ENCODE measurements at regions not wholly inside any gene's neighbourhood (a gene's known extent, or its start where the extent isn't known, plus 50 kb on each side); places are given as distances from the start of the nearest gene placed in this dataset.

- ATAC-seq (ENCODE audit: low FRiP score in 2 of 2) (no peak), DNase-seq (no peak)
- 94 to 95% methylated on average over 5 of the region's 5 CpGs for WGBS, 2 donors
- Histone ChIP-seq H3K4me3 (no peak overlapping the region), H3K27me3 (no peaks in the 10 kb centered on the region), H3K9me3 (no peaks in the 10 kb centered on the region), H3K27ac (no peak overlapping the region), H3K36me3 (no peaks in the 10 kb centered on the region), H3K4me1 (no peaks in the 10 kb centered on the region)
- TF ChIP-seq EP300 (IDR thresholded peaks at IDR 0.05) (no peak), POLR2A (IDR thresholded peaks at IDR 0.05) (no peak), CTCF (IDR thresholded peaks at IDR 0.05) (no peak), POLR2AphosphoS5 (IDR thresholded peaks at IDR 0.05) (no peak)
Measured at GRCh38 chr12:39188689-39189088, 254.2 kb downstream of the KIF21A start.

- no peak for ATAC-seq (ENCODE audit: low FRiP score in 2 of 2)
- H3K4me1 ChIP-seq: no peaks in the 10 kb centered on the region
- DNase-seq: peak in 1 of 2 donors; percentile 61
- 92 to 95% methylated on average over 11 of the region's 11 CpGs for WGBS, 2 donors
- H3K27ac ChIP-seq: no peak overlapping the region
- H3K4me3 ChIP-seq: no peak overlapping the region
- H3K9me3 ChIP-seq: no peaks in the 10 kb centered on the region
- no peaks in the 10 kb centered on the region for H3K27me3 ChIP-seq
- TF ChIP-seq POLR2A (IDR thresholded peaks at IDR 0.05) (no peak), EP300 (IDR thresholded peaks at IDR 0.05) (no peak)
- H3K36me3 ChIP-seq: no peaks in the 10 kb centered on the region
Measured at GRCh38 chr12:39186744-39187143, 256.2 kb downstream of the KIF21A start.

GRCh38 chr12:39178837-39179236, 264.1 kb downstream of the KIF21A start:
- no peaks in the 10 kb centered on the region for H3K9me3 ChIP-seq
- ATAC-seq (ENCODE audit: low FRiP score in 2 of 2): no peak
- no peaks in the 10 kb centered on the region for H3K4me1 ChIP-seq
- no peak overlapping the region for H3K4me3 ChIP-seq
- no peaks in the 10 kb centered on the region for H3K36me3 ChIP-seq
- H3K27ac ChIP-seq: no peak overlapping the region
- TF ChIP-seq CTCF (IDR thresholded peaks at IDR 0.05) (no peak), POLR2AphosphoS5 (IDR thresholded peaks at IDR 0.05) (no peak), EP300 (IDR thresholded peaks at IDR 0.05) (no peak), POLR2A (IDR thresholded peaks at IDR 0.05) (no peak)
- no peak for DNase-seq
- WGBS, 2 donors: 83 to 86% methylated on average over 1 of the region's 1 CpG
- H3K27me3 ChIP-seq: no peaks in the 10 kb centered on the region

GRCh38 chr12:39176356-39176755, 266.6 kb downstream of the KIF21A start:
- no peak for TF ChIP-seq EP300 (IDR thresholded peaks at IDR 0.05)
- no peak for TF ChIP-seq CTCF (IDR thresholded peaks at IDR 0.05)
- TF ChIP-seq POLR2AphosphoS5 (IDR thresholded peaks at IDR 0.05): no peak
- TF ChIP-seq POLR2A (IDR thresholded peaks at IDR 0.05): no peak
- H3K36me3 ChIP-seq: no peaks in the 10 kb centered on the region
- ATAC-seq (ENCODE audit: low FRiP score in 2 of 2): no peak
- H3K4me3 ChIP-seq: no peak overlapping the region
- DNase-seq: no peak
- no peaks in the 10 kb centered on the region for H3K27me3 ChIP-seq
- no peak overlapping the region for H3K27ac ChIP-seq
- no peaks in the 10 kb centered on the region for H3K9me3 ChIP-seq
- no peaks in the 10 kb centered on the region for H3K4me1 ChIP-seq

GRCh38 chr12:39173726-39174125, 268.3 kb upstream of the CPNE8 start:
- Histone ChIP-seq H3K4me3 (no peak overlapping the region), H3K9me3 (no peaks in the 10 kb centered on the region), H3K4me1 (no peaks in the 10 kb centered on the region), H3K36me3 (no peaks in the 10 kb centered on the region), H3K27me3 (no peaks in the 10 kb centered on the region), H3K27ac (no peak overlapping the region)
- TF ChIP-seq POLR2A (IDR thresholded peaks at IDR 0.05) (no peak), EP300 (IDR thresholded peaks at IDR 0.05) (no peak), POLR2AphosphoS5 (IDR thresholded peaks at IDR 0.05) (no peak), CTCF (IDR thresholded peaks at IDR 0.05) (no peak)
- no peak for ATAC-seq (ENCODE audit: low FRiP score in 2 of 2)
- WGBS, 2 donors: 54% methylated on average over 2 of the region's 2 CpGs
- DNase-seq: no peak
